HPDE6-E6E7 (cell line): ENCODE measurements at regions not wholly inside any gene's neighbourhood (a gene's known extent, or its start where the extent isn't known, plus 50 kb on each side); places are given as distances from the start of the nearest gene placed in this dataset.
A peak's percentile ranks its signal among the peaks of the same experiment; 100 is the strongest.
"Not testable (repeated sequence)": the region's sequence is repeated elsewhere in the genome, so short reads cannot be mapped to it uniquely, and the experiment has no call there.

Experiments
- DNase-seq: peaks from one replicate; pipeline ENCODE4 v3.0.0; 2011; ENCODE audit warnings: missing footprints; ENCODE audit errors: extremely low spot score

DNA sequence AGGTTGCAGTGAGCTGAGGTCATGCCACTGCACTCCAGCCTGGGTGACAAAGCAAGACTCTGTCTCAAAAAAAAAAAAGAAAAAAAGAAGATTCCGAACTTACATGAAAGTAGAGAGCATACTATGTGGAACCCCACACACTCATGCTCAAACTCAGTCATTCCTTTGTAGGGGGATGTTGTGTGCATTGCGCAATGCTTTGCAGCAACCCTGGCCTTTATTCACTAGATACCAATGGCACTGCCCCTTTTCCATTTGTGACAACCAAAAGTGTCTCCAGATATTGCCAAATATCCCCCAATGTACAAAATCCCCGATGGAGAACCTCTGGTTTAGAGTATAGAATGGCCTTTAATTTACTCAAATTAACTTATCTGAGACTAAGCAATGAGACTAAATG, 158.6 kb downstream of the GJA1 start:
- DNase-seq, result no peak

DNA sequence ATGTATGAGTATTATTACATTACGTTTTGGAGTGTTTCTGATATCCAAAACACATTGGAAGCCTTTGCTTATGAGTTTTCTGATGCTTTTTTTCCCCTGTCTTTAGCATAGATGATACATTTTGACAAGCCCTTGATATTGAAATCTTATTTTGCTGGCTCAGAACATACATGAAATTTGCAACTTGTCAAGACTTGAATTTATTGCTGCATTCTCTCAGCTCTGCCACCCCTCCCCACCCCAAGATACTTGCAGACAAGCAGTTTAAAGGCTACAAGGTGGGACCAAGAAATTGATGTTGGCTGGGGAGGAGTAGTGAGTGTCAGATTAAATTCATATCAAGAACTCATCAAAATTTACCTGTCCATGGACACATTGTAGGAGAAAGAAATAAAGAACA, 160.2 kb downstream of the GJA1 start:
- DNase-seq, result no peak

DNA sequence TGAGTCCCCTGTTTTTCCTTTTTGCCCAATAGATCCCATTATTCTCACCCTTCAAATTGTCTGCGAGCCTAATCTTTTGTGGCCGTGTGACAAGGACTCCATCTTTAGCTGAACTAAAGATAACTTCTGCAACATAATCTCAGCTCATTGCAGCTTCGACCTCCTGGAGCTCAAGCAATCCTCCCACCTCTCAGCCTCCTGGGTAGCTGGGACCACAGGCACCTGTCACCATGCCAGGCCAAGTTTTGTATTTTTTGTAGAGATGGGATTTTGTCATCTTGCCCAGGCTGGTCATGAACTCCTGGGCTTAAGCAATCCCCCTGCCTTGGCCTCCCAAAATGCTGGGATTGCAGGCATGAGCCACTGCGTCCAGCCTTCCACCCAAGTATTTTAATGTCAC, 161.0 kb downstream of the GJA1 start:
- DNase-seq, result no peak

DNA sequence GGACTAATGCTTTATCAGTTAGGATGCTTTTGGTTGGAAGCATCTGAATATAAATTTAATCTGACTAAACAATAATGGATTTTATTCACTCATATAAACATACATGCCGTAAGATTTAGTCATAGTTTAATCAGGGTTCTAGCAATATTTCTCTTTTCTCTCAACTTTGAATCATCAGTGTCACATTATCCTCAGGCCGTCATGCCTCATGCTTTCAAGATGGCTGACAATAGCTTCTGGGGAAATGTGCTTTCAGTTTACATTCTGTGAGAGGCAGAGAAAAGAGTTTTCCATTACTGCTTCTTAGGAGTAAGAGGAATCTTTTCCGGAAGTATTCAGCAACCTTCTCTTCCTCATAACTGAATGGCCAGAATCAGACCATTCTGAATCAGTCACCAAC, 162.2 kb downstream of the GJA1 start:
- no peak for DNase-seq

DNA sequence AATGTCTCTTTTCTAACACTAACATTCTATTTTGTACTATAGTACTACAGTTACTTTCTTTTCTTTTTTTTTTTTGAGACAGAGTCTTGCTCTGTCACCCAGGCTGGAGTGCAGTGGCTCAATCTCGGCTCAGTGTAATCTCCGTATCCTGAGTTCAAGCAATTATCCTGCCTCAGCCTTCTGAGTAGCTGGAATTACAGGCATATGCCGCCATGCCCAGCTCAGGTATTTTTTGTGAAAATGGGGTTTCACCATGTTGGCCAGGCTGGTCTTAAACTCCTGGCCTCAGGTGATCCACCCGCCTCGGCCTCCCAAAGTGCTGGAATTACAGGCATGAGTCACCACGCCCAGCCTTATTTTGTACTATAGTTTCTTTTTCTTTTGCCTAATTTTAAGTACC, 163.9 kb downstream of the GJA1 start:
- DNase-seq, result not testable (repeated sequence)

DNA sequence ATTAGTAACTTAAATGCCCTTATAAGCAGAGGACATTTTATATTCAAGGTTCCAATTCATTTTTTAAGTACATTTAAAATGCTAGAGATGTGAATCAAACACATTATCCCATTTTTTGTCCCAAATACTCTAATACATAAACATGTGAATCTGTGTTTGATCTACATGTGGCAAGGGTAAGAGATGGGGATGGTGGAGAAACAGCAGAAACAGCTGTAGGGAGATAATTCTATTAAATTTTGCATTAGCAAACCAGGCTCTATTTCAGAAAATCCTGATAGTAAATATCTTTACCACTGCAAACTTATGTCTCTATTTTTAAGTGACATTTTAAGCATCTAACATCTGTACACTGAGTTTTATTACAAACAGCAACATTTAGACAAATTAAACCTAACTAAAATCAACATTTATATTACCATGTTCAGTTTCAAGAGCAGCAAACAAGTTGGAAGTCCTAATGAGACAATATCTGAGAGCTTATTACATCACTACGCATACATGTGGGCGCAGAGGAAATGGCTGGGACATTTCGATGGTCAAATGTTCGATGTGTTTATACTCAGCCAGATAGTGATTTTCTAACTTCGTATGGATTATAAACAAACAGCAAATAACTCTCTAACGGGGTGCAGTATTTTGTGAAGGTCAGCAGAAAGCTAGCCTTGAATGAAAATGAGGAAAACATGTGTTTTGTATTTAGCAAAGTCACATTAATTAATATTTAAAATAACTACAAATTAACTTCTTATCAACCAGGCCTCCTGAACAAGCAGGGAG, 165.1 kb downstream of the GJA1 start:
- no peak for DNase-seq

DNA sequence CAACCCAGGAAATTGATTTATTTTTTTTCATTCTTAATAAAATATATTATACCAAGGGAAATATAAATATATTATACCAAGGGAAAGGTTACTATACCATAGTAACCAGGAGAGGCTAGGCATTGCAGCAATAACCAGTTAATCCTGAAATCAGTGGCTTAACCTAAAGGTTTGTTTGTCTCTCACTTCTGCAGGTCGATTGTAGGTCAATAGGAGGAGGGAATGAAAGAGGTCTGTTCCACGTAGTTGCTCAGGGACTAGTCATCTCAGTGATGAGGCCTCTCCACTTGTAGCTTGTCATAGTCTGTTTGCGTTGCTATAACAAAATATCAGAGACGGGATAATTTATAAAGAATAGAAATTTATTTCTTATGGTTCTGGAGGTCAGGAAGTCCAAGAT, 168.0 kb downstream of the GJA1 start:
- DNase-seq, result peak; percentile 9

DNA sequence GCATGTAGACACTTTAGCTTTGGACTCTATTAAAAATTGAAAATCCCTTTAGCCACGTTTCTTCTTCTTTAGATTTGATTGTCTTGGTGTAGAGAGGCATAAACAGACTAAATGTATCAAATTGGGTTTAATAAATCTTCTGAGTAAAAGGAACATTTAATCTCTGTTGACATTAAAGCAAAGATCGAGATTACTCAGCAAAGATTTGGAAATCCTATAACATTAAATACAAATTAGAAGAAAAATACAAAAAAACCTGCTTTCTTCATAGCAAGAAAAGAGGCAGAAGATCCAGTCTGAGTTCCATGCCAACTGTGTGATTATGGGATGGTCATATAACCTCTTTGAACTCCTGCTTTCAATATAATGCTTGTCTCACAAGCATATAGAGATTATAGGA, 172.3 kb downstream of the GJA1 start:
- no peak for DNase-seq

DNA sequence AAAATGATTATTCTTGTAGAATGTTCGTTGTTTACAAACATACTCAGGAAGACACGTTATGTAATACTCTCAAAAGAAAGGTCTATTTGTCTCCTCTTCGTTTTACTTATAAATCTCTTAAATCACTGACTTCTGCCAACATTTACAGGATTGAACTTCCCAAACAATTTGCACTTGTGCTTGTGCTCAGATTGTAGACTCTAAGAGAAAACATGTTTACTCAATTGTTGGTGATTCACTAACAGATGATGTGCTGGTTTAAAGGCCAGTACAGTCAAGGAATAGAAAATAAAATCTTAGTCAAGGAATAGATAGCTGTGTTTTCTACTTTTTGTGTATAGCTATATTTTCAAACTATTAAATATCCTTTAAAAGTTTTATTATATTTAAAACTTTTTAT, 172.8 kb downstream of the GJA1 start:
- no peak for DNase-seq

DNA sequence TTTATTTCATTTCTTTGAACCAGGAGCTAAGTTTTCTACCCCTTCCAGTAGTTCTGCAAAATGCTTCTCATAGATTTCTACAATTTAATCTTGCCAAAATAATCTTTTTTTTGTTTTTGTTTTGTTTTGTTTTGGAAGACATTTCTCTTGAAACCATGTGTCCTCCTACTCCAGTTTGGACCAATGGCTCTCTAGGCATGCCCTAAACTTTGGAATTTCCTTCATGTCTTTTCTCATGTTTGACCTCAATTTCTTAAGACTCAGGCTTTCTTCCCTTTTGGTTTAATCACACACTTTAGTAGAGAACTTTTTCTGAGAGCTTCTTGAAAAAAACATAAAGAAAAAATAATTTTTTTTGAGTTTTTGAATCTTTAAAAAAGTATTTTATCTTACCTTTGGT, 173.8 kb downstream of the GJA1 start:
- no peak for DNase-seq

DNA sequence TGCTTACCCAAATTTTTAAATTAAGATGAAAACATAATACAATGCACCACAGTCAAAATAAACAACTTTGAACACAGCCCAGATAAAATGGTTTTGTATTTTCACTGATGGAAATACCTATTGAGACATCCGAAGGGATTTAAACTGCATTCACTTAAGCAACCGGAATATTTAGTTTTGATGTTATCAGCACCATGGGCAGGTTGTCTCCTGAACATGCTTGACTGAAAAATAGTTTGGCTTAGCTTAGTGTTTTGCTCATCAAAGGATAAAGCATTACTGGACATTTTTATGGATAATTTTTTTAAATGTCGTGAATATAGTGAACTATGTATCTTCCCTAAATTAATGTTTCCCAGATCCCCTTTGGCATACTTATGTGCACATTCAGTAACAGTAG, 177.5 kb downstream of the GJA1 start:
- DNase-seq, result no peak

DNA sequence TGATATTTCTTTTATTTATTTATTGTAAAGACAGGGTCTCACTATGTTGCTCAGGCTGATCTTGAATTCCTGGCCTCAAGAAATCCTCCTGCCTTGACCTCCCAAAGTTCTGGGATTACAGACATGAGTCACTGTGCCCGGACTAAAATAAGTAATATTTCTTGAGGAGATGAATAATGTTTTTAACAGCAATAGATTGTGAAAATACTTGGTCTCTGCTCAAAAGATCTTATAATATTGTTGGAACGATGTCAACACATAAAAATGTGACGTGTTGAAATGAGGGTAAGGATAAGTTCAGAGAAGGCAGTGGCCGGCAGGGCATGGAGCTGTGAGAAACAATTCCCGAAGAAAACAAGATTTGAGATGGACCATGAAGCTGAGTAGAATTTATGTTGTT, 178.7 kb downstream of the GJA1 start:
- DNase-seq, result no peak

DNA sequence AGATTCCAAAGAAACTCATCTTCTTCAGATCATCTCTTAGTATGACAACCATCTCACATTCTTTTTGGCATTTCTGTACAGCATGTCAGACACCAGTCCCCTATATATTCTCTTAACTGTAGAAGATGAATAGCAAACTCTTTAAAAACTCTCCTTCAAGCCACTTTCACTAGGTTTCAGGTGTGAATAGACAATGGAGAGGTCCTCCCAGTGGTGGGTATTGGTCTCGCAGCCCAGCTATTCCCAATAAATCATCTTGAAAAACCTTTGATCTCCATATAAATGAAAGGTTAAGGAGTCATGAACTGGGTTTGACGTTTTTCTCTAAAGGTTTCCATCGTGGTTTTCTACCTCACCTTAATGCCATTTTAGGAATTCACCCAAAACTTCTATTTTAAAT, 180.0 kb downstream of the GJA1 start:
- DNase-seq, result no peak

DNA sequence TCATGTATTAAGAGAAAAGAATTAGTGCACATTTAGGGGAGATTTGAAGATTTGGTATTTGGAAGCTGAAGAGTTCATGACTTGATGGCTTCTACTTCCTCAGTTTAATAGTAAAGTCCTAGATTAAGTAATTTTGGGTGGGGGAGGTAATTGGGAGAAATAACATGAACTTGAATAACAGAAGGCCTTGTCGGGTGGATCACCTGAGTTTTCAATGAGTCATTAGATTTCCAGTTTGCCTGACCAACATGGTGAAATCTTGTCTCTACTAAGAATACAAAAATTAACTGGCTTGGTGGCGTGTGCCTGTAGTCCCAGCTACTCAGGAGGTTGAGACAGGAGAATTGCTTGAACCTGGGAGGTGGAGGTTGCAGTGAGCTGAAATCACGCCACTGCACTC, 181.0 kb downstream of the GJA1 start:
- no peak for DNase-seq

DNA sequence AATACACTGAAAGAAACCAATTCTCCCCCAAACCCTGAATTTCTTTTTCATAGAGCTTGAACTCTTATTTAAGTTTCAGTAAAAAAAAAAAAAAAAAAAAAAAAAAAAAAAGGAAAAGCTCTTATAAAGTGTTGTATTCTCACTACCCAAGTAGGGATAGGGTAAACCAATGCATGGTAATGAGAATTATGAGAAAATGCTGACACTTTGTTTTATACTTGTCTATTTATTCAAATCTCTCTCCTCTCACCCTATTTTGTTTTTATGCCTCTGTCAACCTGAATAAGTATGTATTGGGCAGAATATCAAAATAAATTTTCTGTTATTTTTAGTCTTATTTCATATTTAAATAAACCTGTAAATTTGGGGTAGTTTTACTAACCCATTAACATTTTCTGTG, 181.9 kb downstream of the GJA1 start:
- no peak for DNase-seq

DNA sequence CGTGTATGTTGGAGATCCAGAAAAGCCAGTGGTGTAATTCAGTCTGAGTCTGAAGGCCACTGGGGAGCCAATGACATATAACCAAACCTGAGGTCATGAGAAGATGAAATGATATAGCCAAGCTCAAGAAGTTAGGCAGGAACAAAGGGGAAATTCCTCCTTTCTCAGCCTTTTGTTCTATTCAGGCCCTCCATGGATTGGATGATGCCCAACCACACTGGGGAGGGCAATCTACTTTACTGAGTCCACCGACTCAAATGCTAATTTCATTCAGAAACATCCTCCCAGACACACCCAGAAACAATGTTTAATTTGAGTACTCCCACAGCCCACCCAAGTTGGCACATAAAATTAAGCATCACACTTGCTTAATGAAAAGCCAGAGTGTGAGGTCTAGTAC, 183.6 kb downstream of the GJA1 start:
- DNase-seq, result no peak

DNA sequence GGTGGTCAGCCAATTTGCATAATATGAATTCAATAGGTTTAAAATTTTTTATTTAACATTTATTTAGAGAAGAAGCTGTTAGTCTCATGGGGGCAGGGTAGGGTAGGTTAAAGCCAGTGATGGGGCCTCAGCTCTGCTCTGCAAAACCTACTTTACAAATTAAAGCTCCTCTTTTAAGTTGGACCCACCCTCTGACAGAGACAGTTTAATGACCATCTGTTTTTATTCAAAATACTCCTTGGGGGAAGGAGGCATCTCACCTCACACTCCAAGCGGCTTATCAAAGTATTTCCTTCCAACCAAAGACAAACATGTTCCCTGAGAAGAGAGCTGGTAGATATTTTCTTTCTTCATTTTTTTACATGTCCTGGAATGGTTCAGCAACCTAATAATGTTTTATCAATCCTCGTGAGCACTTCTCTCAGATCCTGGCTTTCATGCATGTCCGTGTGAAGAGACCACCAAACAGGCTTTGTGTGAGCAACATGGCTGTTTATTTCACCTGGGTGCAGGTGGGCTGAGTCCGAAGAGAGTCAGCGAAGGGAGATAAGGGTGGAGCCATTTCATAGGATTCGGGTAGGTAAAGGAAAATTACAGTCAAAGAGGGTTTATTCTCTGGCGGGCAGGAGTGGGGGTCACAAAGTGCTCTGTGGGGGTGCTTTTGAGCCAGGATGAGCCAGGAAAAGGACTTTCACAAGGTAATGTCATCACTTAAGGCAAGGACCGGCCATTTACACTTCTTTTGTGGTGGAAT, 184.7 kb downstream of the GJA1 start:
- no peak for DNase-seq

DNA sequence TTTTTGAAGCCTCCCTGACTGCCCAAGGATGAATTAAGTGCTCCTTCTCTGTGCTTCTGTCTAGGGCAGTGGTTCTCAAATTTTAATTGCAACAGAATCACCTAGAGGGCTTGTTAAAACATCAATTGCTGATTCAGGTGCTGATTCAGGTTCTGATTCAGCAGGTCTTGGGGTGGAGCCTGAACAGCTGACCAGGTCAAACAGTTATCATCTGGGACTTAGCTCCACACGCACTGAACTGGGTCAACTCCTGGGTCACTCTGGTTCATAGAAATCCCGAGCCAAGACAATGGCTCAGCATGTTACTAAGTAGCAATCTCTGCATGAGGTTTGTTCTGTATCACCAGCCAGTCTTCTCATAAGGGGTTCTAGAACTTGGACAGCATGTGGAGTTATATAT, 192.3 kb downstream of the GJA1 start:
- peak; percentile 16 for DNase-seq

DNA sequence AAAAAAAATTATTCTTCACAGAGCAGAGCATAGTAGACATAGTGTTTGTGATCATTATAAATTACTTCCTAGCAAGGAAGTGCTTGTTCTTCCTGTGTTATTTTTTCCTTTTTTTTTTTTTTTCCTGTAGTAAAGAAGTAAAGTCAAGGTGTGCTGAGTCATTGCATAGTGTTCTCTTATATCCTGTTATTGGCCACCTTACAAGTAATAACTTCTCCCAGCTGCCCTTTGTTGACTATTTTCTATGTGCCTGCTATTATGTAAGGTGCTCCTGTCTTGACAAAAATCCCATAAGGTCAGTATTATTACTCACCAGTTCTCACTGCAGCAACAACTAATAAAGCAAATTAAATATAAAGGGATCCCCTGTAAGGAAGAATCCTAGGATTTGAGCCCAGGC, 195.3 kb downstream of the GJA1 start:
- DNase-seq, result peak; percentile 46

DNA sequence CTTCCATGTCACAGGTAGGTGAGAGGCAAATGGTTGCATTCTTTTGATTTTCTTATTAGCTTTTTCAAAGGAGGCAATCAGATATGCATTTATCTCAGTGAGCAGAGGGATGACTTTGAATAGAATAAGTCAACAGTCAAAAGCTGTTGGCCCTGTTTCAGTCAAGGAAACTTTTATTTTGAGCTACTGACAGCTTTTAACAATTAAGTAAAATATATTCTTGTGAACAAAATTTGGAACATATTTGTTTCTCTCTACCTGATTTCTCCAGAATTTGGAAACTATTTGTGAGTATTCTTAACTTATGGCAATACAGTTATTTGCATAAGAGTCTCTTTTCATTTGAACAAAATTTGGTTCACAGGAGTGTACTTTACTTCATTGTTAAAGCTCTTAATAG, 196.3 kb downstream of the GJA1 start:
- DNase-seq, result not testable (repeated sequence)

DNA sequence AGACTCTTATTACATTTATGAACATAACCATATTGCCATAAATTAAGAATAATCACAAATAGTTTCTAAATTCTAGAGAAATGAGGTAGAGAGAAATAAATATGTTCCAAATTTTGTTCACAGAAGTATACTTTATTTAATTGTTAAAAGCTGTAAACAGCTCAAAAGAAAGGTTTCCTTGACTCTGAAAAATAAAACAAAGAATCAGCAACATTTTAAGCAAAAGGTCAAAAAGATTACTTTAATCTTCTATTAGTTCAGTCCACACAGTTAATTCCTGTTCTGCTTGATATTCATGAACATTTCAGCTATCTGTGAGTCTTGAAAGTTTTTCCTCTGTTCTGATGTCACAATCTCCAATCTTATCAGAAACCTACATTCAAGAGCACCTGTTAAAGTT, 197.9 kb downstream of the GJA1 start:
- no peak for DNase-seq

DNA sequence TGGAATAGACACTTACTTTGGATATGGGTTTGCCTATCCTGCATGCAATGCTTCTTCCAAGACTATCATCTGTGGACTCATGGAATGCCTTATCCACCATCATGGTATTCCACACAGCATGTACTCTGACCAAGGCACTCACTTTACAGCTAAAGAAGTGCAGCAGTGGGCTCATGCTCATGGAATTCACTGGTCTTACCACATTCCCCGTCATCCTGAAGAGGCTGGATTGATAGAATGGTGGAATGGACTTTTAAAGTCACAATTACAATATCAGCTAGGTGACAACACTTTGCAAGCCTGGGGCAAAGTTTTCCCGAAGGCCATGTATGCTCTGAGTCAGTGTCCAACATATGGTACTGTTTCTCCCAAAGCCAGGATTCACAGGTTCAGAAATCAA, 199.1 kb downstream of the GJA1 start:
- DNase-seq, result not testable (repeated sequence)

DNA sequence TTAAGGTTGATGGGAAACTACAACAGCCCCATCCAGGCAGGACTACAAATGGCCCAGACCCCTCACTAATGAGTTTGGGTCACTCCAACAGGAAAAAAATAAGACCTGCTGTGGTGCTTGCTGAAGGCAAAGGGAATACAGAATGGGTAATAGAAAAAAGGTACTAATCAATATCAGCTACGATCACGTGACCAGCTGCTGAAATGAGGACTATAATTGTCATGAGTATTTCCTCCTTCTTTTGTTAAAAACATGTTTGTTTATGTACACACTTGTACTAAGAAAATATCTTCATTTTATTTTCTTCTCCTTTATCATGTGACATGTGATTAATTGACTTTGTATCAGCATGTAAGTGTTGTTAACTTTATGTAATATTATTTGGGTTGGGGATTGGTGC, 199.9 kb downstream of the GJA1 start:
- DNase-seq, result no peak

DNA sequence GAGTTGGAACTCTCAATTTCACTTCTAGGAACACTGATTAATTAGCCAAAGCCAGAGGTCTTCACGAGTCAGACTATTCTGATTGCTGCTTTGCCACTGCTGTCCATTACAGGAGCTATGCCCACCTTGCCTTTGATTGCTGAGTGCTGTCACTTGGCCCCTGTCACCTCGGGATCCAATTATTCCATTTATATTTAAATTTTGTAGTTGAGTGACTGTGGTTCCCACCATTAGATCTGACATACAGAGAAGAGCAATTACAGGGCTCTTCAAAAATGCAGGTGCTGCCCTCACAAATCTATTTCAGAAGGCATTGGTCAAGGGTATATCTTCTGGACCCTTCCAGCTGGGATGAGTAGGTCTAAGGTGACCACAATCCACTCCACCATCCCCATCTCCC, 200.8 kb downstream of the GJA1 start:
- not testable (repeated sequence) for DNase-seq
